NT2/D1 (cell line): ENCODE measurements at regions not wholly inside any gene's neighbourhood (a gene's known extent, or its start where the extent isn't known, plus 50 kb on each side); places are given as distances from the start of the nearest gene placed in this dataset.

Experiments used
- DNase-seq: peaks from one replicate; pipeline ENCODE4 v3.0.0-alpha.2; 2011; ENCODE audit warnings: low read depth, low spot score
- H3K27me3 ChIP-seq: 2 replicates; pipeline ENCODE4 v1.6.0; 2011; ENCODE audit warnings: mild to moderate bottlenecking; ENCODE audit not compliant: insufficient read length, insufficient read depth
- H3K36me3 ChIP-seq: 2 replicates; pipeline ENCODE4 v1.6.1; 2011; ENCODE audit warnings: mild to moderate bottlenecking, low read length, mixed read lengths; ENCODE audit not compliant: insufficient read depth, insufficient read length
- H3K4me1 ChIP-seq: 2 replicates; pipeline ENCODE4 v1.5.1; 2011; ENCODE audit not compliant: insufficient read depth, insufficient read length
- H3K4me3 ChIP-seq: 2 replicates; pipeline ENCODE4 v1.5.1; 2011; ENCODE audit warnings: low read depth; ENCODE audit not compliant: insufficient read length
- H3K9ac ChIP-seq: 2 replicates; pipeline ENCODE4 v1.6.0; 2011; ENCODE audit warnings: low read depth; ENCODE audit not compliant: insufficient read length
- H3K9me3 ChIP-seq: 2 replicates; pipeline ENCODE4 v1.5.1; 2011; ENCODE audit warnings: mild to moderate bottlenecking, low read length; ENCODE audit not compliant: insufficient read depth
- SUZ12 ChIP-seq: IDR thresholded peaks from 2 replicates; pipeline ENCODE4 v1.6.1; 2011; ENCODE audit not compliant: insufficient read length, insufficient read depth; ENCODE audit errors: extremely low read depth
- YY1 ChIP-seq: IDR thresholded peaks from 2 replicates; pipeline ENCODE4 v1.6.1; 2011; ENCODE audit not compliant: insufficient read length, insufficient read depth
- ZNF274 ChIP-seq: IDR thresholded peaks from 2 replicates; pipeline ENCODE4 v1.6.1; 2011; ENCODE audit warnings: mild to moderate bottlenecking, low read depth, low read length

DNA sequence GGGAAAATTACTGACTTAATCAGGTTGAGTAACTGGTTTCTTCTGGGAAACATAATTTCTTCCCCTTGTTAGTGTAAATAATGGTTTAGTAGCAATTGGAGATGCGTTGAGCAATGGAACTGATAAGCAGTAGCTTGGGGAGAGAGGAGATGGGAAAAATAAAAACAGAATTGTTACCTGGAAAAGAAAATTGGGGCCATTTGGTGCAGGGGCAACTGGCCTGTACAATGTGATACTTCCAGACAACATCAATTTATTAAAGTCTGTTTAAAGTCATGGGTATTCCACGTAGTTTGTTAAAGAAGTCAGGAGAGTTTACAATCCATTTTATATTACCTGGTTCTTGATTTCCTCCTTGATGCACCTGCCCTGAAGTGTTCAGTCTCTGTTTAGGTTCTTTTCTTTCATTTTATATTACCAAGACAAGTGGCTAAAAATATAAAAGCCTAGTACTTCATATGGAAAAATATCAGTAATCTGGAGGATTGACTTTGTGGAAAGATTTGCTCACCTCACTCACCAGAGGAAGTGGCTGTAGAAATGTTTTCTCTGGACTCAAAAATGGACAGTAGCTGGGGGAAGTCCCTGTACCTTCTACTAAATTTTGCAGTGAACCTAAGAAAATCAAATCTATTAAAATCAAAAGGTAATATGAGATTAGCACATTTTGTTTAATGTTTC, 161.0 kb downstream of the DDX1 start:
- DNase-seq, result no peak
- peaks cover 9% of the 10 kb centered on the region; the same call in 1 of the 2 replicates for H3K9me3 ChIP-seq
- TF ChIP-seq ZNF274 (no peak), SUZ12 (no peak), YY1 (no peak)
- peaks cover 3% of the 10 kb centered on the region for H3K4me1 ChIP-seq
- no peak overlapping the region for H3K9ac ChIP-seq
- H3K36me3 ChIP-seq, result no peaks in the 10 kb centered on the region
- no peak overlapping the region for H3K4me3 ChIP-seq
- H3K27me3 ChIP-seq, result no peaks in the 10 kb centered on the region

DNA sequence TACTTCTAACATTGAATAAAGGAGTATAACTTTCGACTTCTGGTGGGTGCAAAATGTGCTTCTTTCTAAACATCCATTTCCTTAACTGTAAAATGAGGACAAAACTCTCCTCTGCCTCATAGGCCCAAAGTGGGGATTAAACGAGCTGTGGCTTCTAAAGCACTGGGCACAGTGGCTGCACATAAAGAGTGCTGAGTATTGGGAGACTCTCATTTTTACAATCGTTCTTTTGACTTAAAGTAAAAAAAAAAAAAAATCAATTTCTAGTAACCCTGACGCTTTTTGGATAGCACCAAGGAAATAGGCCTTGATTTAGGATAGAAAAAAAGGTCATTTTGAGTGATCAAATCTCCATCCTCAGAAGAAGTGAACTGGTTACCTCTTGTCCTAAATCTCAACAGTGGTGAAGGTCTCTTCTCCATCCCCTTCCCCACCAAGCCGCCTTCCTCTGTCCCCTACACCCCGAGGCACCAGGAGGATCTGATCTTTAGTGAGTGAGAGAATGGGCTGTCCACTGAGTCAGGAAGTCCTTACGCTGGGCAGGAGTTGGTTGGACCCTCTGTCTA, 161.6 kb downstream of the DDX1 start:
- Histone ChIP-seq H3K4me3 (no peak overlapping the region), H3K9me3 (peaks cover 9% of the 10 kb centered on the region; the same call in 1 of the 2 replicates), H3K27me3 (no peaks in the 10 kb centered on the region), H3K4me1 (peaks cover 3% of the 10 kb centered on the region), H3K36me3 (no peaks in the 10 kb centered on the region), H3K9ac (no peak overlapping the region)
- no peak for TF ChIP-seq YY1
- no peak for TF ChIP-seq ZNF274
- no peak for TF ChIP-seq SUZ12
- DNase-seq, result no peak

DNA sequence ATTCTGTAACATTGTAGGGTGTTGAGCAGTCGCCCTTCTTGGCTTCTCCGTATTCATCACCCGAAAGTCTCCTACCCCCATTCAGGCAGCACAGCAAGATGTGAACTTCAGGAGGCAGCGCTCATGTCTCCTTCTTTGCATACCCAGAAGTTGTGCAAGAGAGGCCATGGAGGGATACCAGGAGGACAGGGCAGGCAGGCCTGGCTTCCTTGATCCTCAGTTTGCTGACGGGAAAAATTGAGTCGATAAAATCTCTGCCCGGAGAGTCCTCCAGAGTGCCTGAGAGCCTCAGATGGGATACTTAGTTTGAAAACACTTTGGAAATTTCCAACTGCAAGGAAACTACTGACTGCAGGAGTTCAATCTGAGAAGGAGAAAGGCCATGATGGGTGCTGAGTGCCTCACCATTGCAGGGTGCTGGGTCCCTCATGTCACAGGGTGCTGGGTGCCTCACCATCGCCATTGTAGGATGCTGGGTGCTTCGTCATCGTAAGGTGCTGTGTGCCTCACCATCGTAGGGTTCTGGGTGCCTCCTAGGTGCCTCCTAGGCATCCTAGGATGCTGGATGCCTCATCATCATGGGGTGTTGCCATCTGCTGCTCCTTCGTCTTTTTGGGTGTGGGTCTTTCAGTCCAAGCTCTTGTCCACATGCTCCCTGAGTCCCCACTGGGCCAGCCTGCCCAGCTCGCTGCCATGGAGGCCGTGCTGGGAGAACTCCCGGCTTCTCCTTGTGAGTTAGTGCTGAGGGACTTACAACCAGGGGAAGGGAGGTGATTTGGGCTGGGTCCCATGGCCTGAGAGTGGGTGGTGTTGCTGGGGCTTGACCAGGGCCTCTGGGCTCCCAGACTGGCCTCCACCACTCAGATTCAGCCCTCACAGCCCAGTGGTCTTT, 162.4 kb downstream of the DDX1 start:
- Histone ChIP-seq H3K36me3 (no peaks in the 10 kb centered on the region), H3K4me1 (peaks cover 3% of the 10 kb centered on the region), H3K27me3 (no peaks in the 10 kb centered on the region), H3K9me3 (peaks cover 9% of the 10 kb centered on the region; the same call in 1 of the 2 replicates), H3K9ac (no peak overlapping the region), H3K4me3 (no peak overlapping the region)
- TF ChIP-seq ZNF274, result no peak
- TF ChIP-seq SUZ12, result no peak
- no peak for TF ChIP-seq YY1
- no peak for DNase-seq

DNA sequence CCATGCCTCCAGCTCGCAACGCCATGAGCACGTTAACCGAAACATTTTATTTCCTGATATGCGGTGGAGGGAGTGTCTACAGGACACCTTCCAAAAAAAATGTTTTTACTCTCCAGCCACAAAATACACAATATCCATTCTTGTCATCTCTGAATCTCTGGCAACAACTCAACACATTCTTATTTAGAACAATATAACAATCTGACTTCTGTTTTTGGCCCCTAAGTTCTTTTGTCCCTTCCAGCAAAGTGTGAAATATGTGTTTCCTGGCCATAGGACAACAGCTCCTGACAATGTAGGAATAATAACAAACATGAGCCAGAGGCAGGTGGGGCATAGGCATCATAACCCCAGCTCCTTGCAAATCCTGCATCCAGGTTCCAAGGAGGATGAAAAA, 163.0 kb downstream of the DDX1 start:
- TF ChIP-seq ZNF274, result no peak
- TF ChIP-seq SUZ12, result no peak
- no peak for TF ChIP-seq YY1
- Histone ChIP-seq H3K36me3 (no peaks in the 10 kb centered on the region), H3K4me3 (no peak overlapping the region), H3K9ac (no peak overlapping the region), H3K4me1 (peaks cover 3% of the 10 kb centered on the region), H3K9me3 (peaks cover 9% of the 10 kb centered on the region; the same call in 1 of the 2 replicates), H3K27me3 (no peaks in the 10 kb centered on the region)
- DNase-seq, result no peak

DNA sequence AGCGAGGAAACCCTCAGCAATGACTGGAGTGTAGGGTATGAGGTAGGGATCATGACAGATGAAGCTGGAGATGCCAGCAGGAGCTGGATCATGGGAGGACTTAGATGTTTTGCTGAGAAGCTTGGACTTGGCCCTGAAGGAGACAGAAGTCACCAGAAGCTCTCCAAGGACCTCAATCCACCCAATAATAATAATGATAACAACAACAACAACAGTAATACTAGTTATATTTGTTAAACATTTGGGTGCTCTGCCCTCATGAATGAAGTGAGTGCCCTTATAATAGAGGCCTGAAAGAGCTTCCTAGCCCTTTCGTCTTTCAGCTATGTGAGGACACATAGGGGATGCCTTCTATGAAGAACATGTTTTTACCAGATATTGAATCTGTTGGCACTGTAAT, 163.9 kb downstream of the DDX1 start:
- TF ChIP-seq SUZ12, result no peak
- no peak for TF ChIP-seq ZNF274
- TF ChIP-seq YY1, result no peak
- H3K27me3 ChIP-seq, result no peaks in the 10 kb centered on the region
- no peak for DNase-seq
- no peaks in the 10 kb centered on the region for H3K36me3 ChIP-seq
- H3K9ac ChIP-seq, result no peak overlapping the region
- peaks cover 9% of the 10 kb centered on the region; the same call in 1 of the 2 replicates for H3K9me3 ChIP-seq
- H3K4me1 ChIP-seq, result peaks cover 3% of the 10 kb centered on the region
- no peak overlapping the region for H3K4me3 ChIP-seq

DNA sequence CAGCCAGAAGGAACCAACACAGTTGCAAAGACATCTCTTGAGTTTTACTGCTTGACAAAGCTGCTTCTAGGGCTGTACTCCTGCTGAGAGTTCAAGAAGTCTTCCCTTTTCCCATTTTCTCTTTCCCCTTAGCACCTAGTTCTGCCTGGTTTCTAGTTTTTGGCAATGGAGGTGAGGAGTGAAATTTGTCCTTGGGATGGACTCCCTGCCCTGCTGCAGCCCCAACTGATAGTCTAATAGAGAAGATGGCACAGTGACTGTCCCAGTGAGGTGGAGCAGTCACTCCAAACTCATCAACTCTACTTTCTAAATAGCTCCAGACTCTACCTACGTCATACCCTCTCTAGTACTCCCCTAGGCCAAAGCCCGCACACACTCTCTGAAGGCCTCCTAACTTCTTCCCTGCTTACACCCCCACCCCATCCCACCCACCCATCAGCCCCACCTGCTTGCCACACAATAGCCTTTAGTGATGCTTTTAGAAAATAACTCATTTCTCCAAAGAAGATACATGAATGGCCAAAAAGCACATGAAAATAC, 164.4 kb downstream of the DDX1 start:
- Histone ChIP-seq H3K36me3 (no peaks in the 10 kb centered on the region), H3K4me3 (no peak overlapping the region), H3K9ac (no peak overlapping the region), H3K27me3 (no peaks in the 10 kb centered on the region), H3K9me3 (peaks cover 9% of the 10 kb centered on the region; the same call in 1 of the 2 replicates), H3K4me1 (no peaks in the 10 kb centered on the region)
- TF ChIP-seq SUZ12, result no peak
- TF ChIP-seq ZNF274, result no peak
- TF ChIP-seq YY1, result no peak
- DNase-seq, result no peak
